B cell (primary cell): ENCODE measurements at regions not wholly inside any gene's neighbourhood (a gene's known extent, or its start where the extent isn't known, plus 50 kb on each side); places are given as distances from the start of the nearest gene placed in this dataset.

Experiments
- ATAC-seq: fragments of 200-7000 bp; cut with Tn5 transposase; one replicate; pipeline ENCODE4 v1.10.0; 2021; ENCODE audit warnings: low read depth, mild to moderate bottlenecking, moderate number of reproducible peaks, moderate library complexity
- CTCF ChIA-PET: fragments of 350-600 bp; sonication (Branson Sonifier 250); formaldehyde crosslinking; loops from one replicate; lab custom pipeline; 2021; ENCODE audit warnings: antibody characterized with exemption, inconsistent platforms; lab: Charles Lee
- POLR2A ChIA-PET: fragments of 350-600 bp; sonication (Branson Sonifier 250); formaldehyde crosslinking; loops from one replicate; lab custom pipeline; 2021; ENCODE audit warnings: antibody characterized with exemption; lab: Charles Lee
- DNase-seq: peaks from one replicate; pipeline ENCODE4 v3.0.0; 2013
- H2AFZ ChIP-seq: 2 replicates; pipeline ENCODE4 v1.6.1; 2012; ENCODE audit warnings: mild to moderate bottlenecking, low read depth, low read length; ENCODE audit not compliant: insufficient read depth, poor library complexity, severe bottlenecking
- H3K27ac ChIP-seq, 2 donors: 1 replicate in 1 of 2; 2 replicates in 1 of 2; pipeline ENCODE4 v1.5.1; 2012 to 2013; ENCODE audit warnings: low read length in 2 of 2, mild to moderate bottlenecking in 2 of 2, moderate library complexity in 1 of 2
- H3K27me3 ChIP-seq, 4 experiments: fragments of 200-600 bp in 1 of 4; sonication (generic) in 1 of 4; replicated peaks in 1 of 4; 1 replicate in 2 of 4; 2 replicates in 2 of 4; pipeline versions ENCODE4 v1.6.1 to v1.7.0; 2013 to 2016; ENCODE audit warnings: low read length in 3 of 4, mild to moderate bottlenecking in 2 of 4, mixed read lengths in 1 of 4, moderate library complexity in 1 of 4; ENCODE audit not compliant: insufficient read depth in 4 of 4, control insufficient read depth in 3 of 4; ENCODE audit errors: control extremely low read depth in 1 of 4
- H3K36me3 ChIP-seq, 2 experiments: replicated peaks in 1 of 2; 1 replicate in 1 of 2; 2 replicates in 1 of 2; pipeline versions ENCODE4 v1.6.1 to v1.7.1; 2013; ENCODE audit warnings: low read length in 1 of 2; ENCODE audit not compliant: insufficient read depth in 2 of 2, control insufficient read depth in 1 of 2; ENCODE audit errors: control extremely low read depth in 1 of 2, extremely low read depth in 1 of 2
- H3K4me1 ChIP-seq, 2 donors: fragments of 200-600 bp in 1 of 2; sonication (generic) in 1 of 2; 1 replicate in 1 of 2; 2 replicates in 1 of 2; pipeline versions ENCODE4 v1.5.1 to v1.6.1; 2013 to 2017; ENCODE audit warnings: low read length in 2 of 2; ENCODE audit not compliant: control insufficient read depth in 2 of 2, insufficient read depth in 2 of 2
- H3K4me2 ChIP-seq: replicated peaks from 2 replicates; pipeline ENCODE3; 2012; ENCODE audit warnings: mild to moderate bottlenecking, low read depth, low read length; ENCODE audit not compliant: poor library complexity, severe bottlenecking
- H3K4me3 ChIP-seq, 5 experiments: fragments of 200-600 bp in 1 of 5; sonication (generic) in 1 of 5; 1 replicate in 3 of 5; 2 replicates in 2 of 5; pipeline versions ENCODE4 v1.5.1 to v1.7.0; 2011 to 2016; ENCODE audit warnings: low read length in 4 of 5, mild to moderate bottlenecking in 4 of 5, low read depth in 2 of 5, control low read depth in 1 of 5, moderate library complexity in 1 of 5; ENCODE audit not compliant: insufficient read depth in 1 of 5; ENCODE audit errors: control extremely low read depth in 1 of 5, extremely low read depth in 1 of 5
- H3K79me2 ChIP-seq: fragments of 200-600 bp; sonication (generic); one replicate; pipeline ENCODE4 v1.6.0; 2016; ENCODE audit warnings: low read length; ENCODE audit not compliant: control insufficient read depth, insufficient read depth
- H3K9ac ChIP-seq: fragments of 200-600 bp; sonication (generic); 2 replicates; pipeline ENCODE4 v1.6.1; 2017; ENCODE audit warnings: mild to moderate bottlenecking, low read length, moderate library complexity
- H3K9me3 ChIP-seq, 3 donors: one replicate each; pipeline versions ENCODE4 v1.6.1 to v1.7.1; 2013; ENCODE audit warnings: low read length in 2 of 3; ENCODE audit not compliant: control insufficient read depth in 2 of 3, insufficient read depth in 1 of 3; ENCODE audit errors: control extremely low read depth in 1 of 3
- H4K20me1 ChIP-seq: 2 replicates; pipeline ENCODE4 v1.6.0; 2012; ENCODE audit warnings: mild to moderate bottlenecking, low read length; ENCODE audit not compliant: insufficient read depth, control insufficient read depth, poor library complexity, severe bottlenecking
- H3K27ac Mint-ChIP-seq: one replicate; pipeline ENCODE4 v1.8.0; 2021; ENCODE audit warnings: mixed read lengths
- H3K27me3 Mint-ChIP-seq: one replicate; pipeline ENCODE4 v1.8.0; 2021; ENCODE audit warnings: mixed read lengths
- H3K4me1 Mint-ChIP-seq: one replicate; pipeline ENCODE4 v1.8.0; 2021; ENCODE audit warnings: mixed read lengths
- H3K4me3 Mint-ChIP-seq: one replicate; pipeline ENCODE4 v1.8.0; 2021; ENCODE audit warnings: mixed read lengths
- H3K9me3 Mint-ChIP-seq: one replicate; pipeline ENCODE4 v1.8.0; 2022; ENCODE audit warnings: mixed read lengths; ENCODE audit not compliant: insufficient read depth
- CTCF ChIP-seq: fragments of 200-600 bp; IDR thresholded peaks from one replicate; pipeline ENCODE4 v1.8.0; 2022; ENCODE audit warnings: antibody characterized with exemption, mild to moderate bottlenecking
- EZH2 ChIP-seq: IDR thresholded peaks from 2 replicates; pipeline ENCODE4 v1.6.1; 2012; ENCODE audit warnings: borderline replicate concordance, low read depth, mild to moderate bottlenecking, moderate library complexity, low read length; ENCODE audit not compliant: insufficient read depth, poor library complexity, severe bottlenecking
- WGBS: methylation state at CpG from one replicate; pipeline ENCODE4 v1.1.5; 2013; ENCODE audit warnings: missing lambda C conversion rate; ENCODE audit not compliant: insufficient coverage; 5-methylcytosine and 5-hydroxymethylcytosine counted together
- intact Hi-C: fragments of 100-400 bp; cut with micrococcal nuclease; formaldehyde crosslinking; loops from one replicate; pipeline ENCODE4 v1.10.0; 2022

- H3K9me3 ChIP-seq = peaks cover 0 to 15% (median 0%) of the 10 kb centered on the region in 3 donors
- H3K79me2 ChIP-seq = no peaks in the 10 kb centered on the region
- CTCF ChIA-PET = no interaction called here
- Mint-ChIP-seq H3K27ac (peak overlapping the region; percentile 1), H3K9me3 (peaks cover 4% of the 10 kb centered on the region), H3K27me3 (peaks cover 55% of the 10 kb centered on the region), H3K4me3 (no peak overlapping the region), H3K4me1 (peaks cover 16% of the 10 kb centered on the region)
- H4K20me1 ChIP-seq = no peaks in the 10 kb centered on the region
- no peak overlapping the region for H3K27ac ChIP-seq
- peaks cover 0 to 15% (median 0%) of the 10 kb centered on the region in 4 experiments for H3K27me3 ChIP-seq
- intact Hi-C loops = no loop called here
- no peak for DNase-seq
- 88% methylated on average over 1 of the region's 1 CpG for WGBS
- no peak overlapping the region for H2AFZ ChIP-seq
- H3K4me2 ChIP-seq = no peak overlapping the region
- TF ChIP-seq EZH2 (no peak), CTCF (no peak)
- ATAC-seq = no peak
- peaks cover 7 to 13% of the 10 kb centered on the region in 2 donors for H3K4me1 ChIP-seq
- no peak overlapping the region for H3K4me3 ChIP-seq
- no peaks in the 10 kb centered on the region for H3K36me3 ChIP-seq
- POLR2A ChIA-PET = no interaction called here
- no peak overlapping the region for H3K9ac ChIP-seq
These were observed 55.0 kb upstream of the IER5L start for GRCh38 chr9:129232839-129233591.

GRCh38 chr9:129231759-129232158 lies 53.7 kb upstream of the IER5L start:
- H3K4me1 ChIP-seq = peaks cover 7 to 8% of the 10 kb centered on the region in 2 donors
- H2AFZ ChIP-seq = no peak overlapping the region
- H3K27ac Mint-ChIP-seq = no peak overlapping the region
- H3K27ac ChIP-seq = no peak overlapping the region
- intact Hi-C loops = no loop called here
- TF ChIP-seq EZH2 (no peak), CTCF (no peak)
- H3K9ac ChIP-seq = no peak overlapping the region
- H4K20me1 ChIP-seq = no peaks in the 10 kb centered on the region
- H3K4me1 Mint-ChIP-seq = peaks cover 12% of the 10 kb centered on the region
- H3K27me3 ChIP-seq = peaks cover 0 to 23% (median 0%) of the 10 kb centered on the region in 4 experiments
- peaks cover 4% of the 10 kb centered on the region for H3K9me3 Mint-ChIP-seq
- peaks cover 0 to 15% (median 0%) of the 10 kb centered on the region in 3 donors for H3K9me3 ChIP-seq
- WGBS = 81% methylated on average over 6 of the region's 9 CpGs
- H3K36me3 ChIP-seq = no peaks in the 10 kb centered on the region
- H3K4me3 ChIP-seq = no peak overlapping the region
- DNase-seq (no peak), ATAC-seq (no peak)
- no peaks in the 10 kb centered on the region for H3K79me2 ChIP-seq
- ChIA-PET POLR2A (no interaction called here), CTCF (no interaction called here)
- H3K4me3 Mint-ChIP-seq = no peak overlapping the region
- H3K27me3 Mint-ChIP-seq = peaks cover 53% of the 10 kb centered on the region
- H3K4me2 ChIP-seq = no peak overlapping the region
